SJSA1 (cell line): ENCODE measurements at regions not wholly inside any gene's neighbourhood (a gene's known extent, or its start where the extent isn't known, plus 50 kb on each side); places are given as distances from the start of the nearest gene placed in this dataset.

ENCODE experiments used
- DNase-seq, 2 experiments: peaks; one replicate each; pipeline ENCODE4 v3.0.0-alpha.2; 2015 to 2020; ENCODE audit warnings: low spot score in 2 of 2, low read depth in 1 of 2
- H3K27ac ChIP-seq: fragments of 250-450 bp; sonication (Bioruptor Pico); 2 replicates; pipeline ENCODE4 v1.5.1; 2020; ENCODE audit warnings: mild to moderate bottlenecking, moderate library complexity
- H3K27me3 ChIP-seq: fragments of 250-450 bp; sonication (Bioruptor Pico); replicated peaks from 2 replicates; pipeline ENCODE4 v1.5.1; 2020; ENCODE audit warnings: mild to moderate bottlenecking, moderate library complexity
- H3K36me3 ChIP-seq: fragments of 250-450 bp; sonication (Bioruptor Pico); 2 replicates; pipeline ENCODE4 v1.5.1; 2020; ENCODE audit warnings: mild to moderate bottlenecking
- H3K4me1 ChIP-seq: fragments of 250-450 bp; sonication (Bioruptor Pico); replicated peaks from 2 replicates; pipeline ENCODE4 v1.6.1; 2021; ENCODE audit warnings: mild to moderate bottlenecking
- H3K4me3 ChIP-seq: fragments of 250-450 bp; sonication (Bioruptor Pico); 2 replicates; pipeline ENCODE4 v1.5.1; 2020; ENCODE audit warnings: mild to moderate bottlenecking
- H3K9me3 ChIP-seq: fragments of 250-450 bp; sonication (Bioruptor Pico); replicated peaks from 2 replicates; pipeline ENCODE4 v1.5.1; 2020; ENCODE audit warnings: mild to moderate bottlenecking

DNA sequence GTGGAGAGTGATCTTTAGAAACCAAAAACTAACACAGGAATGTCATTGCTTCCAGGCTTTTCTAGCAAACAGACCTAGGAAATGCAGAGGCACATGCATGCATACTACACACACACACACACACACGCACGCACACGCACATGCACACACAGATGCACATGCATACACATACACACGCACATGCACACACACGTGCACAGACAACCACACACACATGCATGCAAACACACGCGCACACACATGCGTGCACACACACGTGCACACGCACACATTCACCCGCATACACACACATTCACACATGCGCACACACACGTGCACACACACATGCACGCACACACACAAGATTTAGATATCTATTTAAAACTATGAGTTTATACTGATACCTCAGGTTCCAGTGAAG lies 379.5 kb downstream of the ZNF516 start:
- Histone ChIP-seq H3K9me3 (no peaks in the 10 kb centered on the region), H3K27ac (no peak overlapping the region)

DNA sequence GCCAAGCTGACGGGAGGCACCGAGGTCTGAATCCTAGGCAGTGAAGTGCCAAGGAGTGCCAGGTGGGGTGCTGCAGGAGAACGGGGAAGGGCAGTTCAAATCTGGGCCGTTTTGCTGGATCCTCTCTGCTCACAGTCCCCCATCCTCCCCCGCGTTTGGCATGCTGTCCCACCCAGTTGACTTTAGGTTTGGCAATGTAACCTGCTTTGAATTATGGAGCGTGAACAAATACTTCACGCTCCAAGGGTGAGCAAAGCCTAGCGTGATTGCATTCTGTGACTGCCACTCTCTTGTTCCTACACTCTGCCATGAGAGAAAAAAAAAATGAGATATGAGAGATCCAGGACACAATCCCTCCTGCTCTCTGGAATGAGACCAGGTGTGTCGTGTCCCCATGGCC lies 381.9 kb downstream of the ZNF516 start:
- Histone ChIP-seq H3K27me3 (no peaks in the 10 kb centered on the region), H3K4me1 (no peaks in the 10 kb centered on the region), H3K9me3 (no peaks in the 10 kb centered on the region), H3K4me3 (no peak overlapping the region), H3K36me3 (no peaks in the 10 kb centered on the region), H3K27ac (no peak overlapping the region)
- DNase-seq, result no peak

More for the DNA sequence above, 379.5 kb downstream of the ZNF516 start:
- Histone ChIP-seq H3K36me3 (no peaks in the 10 kb centered on the region), H3K4me3 (no peak overlapping the region), H3K4me1 (no peaks in the 10 kb centered on the region), H3K27me3 (no peaks in the 10 kb centered on the region)
- DNase-seq, result no peak

DNA sequence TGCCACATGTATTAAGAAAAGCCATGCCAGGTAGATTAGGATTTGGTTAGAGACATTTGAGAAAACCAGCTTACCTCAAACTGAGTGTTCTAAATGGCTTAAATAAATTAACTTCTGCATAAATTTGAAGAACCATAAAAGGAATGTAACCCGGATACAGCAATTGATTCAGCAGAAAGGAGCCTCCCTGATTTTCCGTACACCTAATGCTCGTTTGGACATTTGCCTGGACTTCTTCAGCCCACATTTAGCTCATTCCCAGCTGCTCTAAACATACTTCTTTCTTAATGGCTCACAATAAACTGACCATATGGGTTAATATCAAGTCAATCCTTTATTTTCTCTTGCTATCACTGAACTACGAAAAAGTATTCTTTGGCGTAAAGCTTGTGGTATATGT lies 392.4 kb downstream of the ZNF516 start:
- no peaks in the 10 kb centered on the region for H3K36me3 ChIP-seq
- no peaks in the 10 kb centered on the region for H3K9me3 ChIP-seq
- no peak overlapping the region for H3K27ac ChIP-seq
- no peaks in the 10 kb centered on the region for H3K4me1 ChIP-seq
- no peak overlapping the region for H3K4me3 ChIP-seq
- DNase-seq, result no peak
- no peaks in the 10 kb centered on the region for H3K27me3 ChIP-seq

DNA sequence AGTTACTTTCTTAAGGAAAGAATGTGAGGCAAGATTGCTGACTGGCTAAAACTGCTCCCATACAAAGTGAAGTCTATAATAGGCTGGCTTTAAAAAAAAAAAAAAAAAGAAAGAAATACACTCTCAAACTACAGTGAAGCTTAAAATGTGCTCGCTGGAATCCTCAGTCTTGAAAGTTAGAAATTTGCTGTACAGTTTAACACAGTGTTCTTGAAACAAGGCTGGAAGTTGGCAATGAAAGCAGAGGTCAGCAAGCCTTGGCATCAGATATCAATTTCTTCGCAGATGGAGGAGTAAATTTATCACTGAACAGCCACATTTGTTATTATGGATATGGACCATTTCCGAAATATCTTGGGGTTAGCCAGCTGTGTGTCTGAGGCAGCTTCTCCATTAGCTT lies 392.9 kb downstream of the ZNF516 start:
- DNase-seq, result no peak
- no peaks in the 10 kb centered on the region for H3K9me3 ChIP-seq
- no peaks in the 10 kb centered on the region for H3K4me1 ChIP-seq

DNA sequence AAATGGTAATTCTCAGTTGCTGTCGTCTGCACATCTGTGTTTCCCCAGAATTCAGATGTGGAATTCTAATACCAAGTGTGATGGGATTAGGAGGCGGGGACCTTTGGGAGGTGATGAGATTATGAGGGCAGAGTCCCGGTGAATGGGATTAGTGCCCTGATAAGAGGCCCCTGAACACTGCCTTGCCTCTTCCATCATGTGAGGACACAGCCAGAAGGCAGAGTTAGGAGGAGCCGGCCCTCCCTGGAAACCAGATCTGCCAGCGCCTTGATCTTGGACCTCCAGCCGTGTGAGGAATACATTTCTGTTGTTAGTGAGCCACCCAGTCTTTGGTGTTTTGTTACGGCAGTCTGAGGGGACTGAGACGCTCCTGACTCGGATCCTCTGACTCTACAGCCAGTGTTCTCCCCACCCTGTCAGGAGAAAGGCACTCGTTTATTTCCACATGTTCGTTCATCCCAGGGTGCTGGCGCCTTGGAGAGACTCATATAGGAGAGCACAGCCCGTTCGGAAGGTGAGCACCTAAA lies 395.0 kb downstream of the ZNF516 start:
- DNase-seq, result no peak
- H3K4me1 ChIP-seq, result no peaks in the 10 kb centered on the region
- no peak overlapping the region for H3K27ac ChIP-seq
- no peaks in the 10 kb centered on the region for H3K27me3 ChIP-seq
- H3K36me3 ChIP-seq, result no peaks in the 10 kb centered on the region
- no peaks in the 10 kb centered on the region for H3K9me3 ChIP-seq
- H3K4me3 ChIP-seq, result no peak overlapping the region

More for the DNA sequence above, 392.9 kb downstream of the ZNF516 start:
- H3K27ac ChIP-seq, result no peak overlapping the region
- H3K4me3 ChIP-seq, result no peak overlapping the region
- H3K27me3 ChIP-seq, result no peaks in the 10 kb centered on the region
- no peaks in the 10 kb centered on the region for H3K36me3 ChIP-seq

DNA sequence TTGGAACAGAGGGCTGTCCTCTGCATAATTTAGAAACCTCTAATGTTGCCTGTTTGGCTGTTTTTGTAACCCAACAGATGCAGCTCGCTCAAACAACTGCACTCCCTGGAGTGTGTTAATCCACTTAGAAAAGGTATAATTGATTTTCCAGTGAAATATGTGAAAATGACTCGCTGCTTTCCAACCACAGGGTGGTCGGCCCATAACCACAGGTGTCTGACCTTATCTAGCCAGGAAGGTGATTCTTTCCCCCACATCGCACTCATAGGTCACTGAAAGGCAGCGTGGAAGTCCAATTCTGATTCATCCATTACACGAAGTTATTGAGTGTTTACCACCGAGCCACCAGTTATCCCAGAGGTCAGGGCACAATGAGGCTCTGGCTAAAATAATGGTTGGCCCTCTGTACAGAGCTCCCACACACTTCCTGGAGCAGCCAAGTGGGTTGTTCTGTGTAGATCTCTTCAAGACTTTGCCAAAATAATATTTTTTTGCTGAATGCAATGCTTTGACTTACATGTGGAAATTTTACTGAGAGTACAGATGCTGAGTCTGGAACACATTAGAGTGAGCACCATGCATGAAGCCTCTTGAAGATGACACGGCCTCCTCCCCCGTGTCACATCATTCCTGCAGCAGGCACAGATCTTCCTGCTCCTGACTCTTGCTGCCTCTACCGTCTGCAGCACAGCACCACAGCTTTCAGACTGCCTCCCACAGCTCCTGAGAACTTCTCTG lies 396.2 kb downstream of the ZNF516 start:
- H3K4me1 ChIP-seq, result no peaks in the 10 kb centered on the region
- DNase-seq, result no peak

DNA sequence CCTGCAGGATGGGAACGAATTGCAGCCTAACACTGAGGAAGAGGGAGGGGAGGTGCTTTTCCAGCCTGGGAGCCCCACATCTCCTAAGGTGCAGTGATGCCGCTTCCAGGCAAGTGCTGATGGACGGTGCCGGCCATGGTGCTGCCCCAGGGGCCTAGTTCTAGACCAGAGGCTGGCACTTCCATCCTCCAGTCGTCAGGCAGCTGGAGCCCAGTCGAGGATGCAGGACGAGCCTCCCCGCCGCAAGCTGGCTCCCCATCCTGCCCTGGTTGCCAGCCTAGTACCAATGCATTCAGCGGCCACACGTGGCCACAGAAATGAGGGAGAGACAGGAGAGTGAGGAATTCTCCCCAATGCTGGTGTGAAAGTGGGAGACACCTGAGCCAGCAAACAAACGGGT lies 413.5 kb downstream of the ZNF516 start:
- no peak for DNase-seq
- Histone ChIP-seq H3K27me3 (peaks cover 3% of the 10 kb centered on the region; the same call in 1 of the 2 replicates), H3K4me1 (no peaks in the 10 kb centered on the region), H3K27ac (no peak overlapping the region), H3K9me3 (no peaks in the 10 kb centered on the region), H3K36me3 (no peaks in the 10 kb centered on the region), H3K4me3 (no peak overlapping the region)

More for the DNA sequence above, 396.2 kb downstream of the ZNF516 start:
- no peaks in the 10 kb centered on the region for H3K36me3 ChIP-seq
- no peaks in the 10 kb centered on the region for H3K27me3 ChIP-seq
- H3K9me3 ChIP-seq, result no peaks in the 10 kb centered on the region
- H3K27ac ChIP-seq, result no peak overlapping the region
- H3K4me3 ChIP-seq, result no peak overlapping the region

DNA sequence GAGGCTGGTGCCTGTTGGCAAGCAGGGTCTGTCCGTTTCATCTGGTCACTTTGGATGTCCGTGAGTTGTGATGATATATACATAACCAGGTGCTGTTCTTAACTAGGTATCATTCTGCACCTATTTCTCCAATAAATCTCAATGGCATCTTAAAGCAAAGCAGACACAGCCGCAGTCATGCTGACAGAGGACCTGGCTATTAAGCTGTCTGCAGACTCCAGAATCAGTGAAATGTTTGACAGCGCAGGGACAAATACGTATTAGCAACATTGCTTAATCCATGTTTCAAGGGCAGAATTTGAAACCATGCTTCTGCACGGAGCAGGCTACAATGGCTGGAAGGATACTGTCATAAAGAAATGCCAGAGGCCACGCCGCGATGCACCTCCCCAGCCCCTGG lies 414.6 kb downstream of the ZNF516 start:
- DNase-seq, result no peak
- no peak overlapping the region for H3K4me3 ChIP-seq
- peaks cover 3% of the 10 kb centered on the region; the same call in 1 of the 2 replicates for H3K27me3 ChIP-seq
- no peak overlapping the region for H3K27ac ChIP-seq
- no peaks in the 10 kb centered on the region for H3K9me3 ChIP-seq
- no peaks in the 10 kb centered on the region for H3K4me1 ChIP-seq
- no peaks in the 10 kb centered on the region for H3K36me3 ChIP-seq

DNA sequence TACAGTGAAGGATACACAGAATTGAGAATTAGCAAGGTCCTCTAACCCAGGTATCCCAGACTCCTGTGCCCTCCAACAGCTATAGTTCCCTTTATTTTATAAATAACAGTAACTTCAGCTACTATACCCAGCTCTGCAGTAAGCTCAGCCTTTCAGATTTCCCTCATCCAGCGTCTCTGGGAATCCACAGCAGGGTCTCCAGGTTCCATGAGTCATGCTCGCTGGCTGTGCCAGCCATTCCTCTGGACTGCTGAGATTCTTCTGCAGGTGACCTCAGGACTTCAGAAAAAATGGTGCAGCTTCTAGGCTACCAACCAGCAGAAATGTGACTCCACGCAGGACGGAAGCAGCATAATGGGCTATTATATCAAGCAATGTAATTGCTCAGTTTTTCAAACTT lies 419.3 kb downstream of the ZNF516 start:
- Histone ChIP-seq H3K4me3 (no peak overlapping the region), H3K27me3 (peaks cover 3% of the 10 kb centered on the region; the same call in 1 of the 2 replicates), H3K4me1 (no peaks in the 10 kb centered on the region), H3K27ac (no peak overlapping the region), H3K9me3 (no peaks in the 10 kb centered on the region), H3K36me3 (no peaks in the 10 kb centered on the region)
- DNase-seq, result no peak

DNA sequence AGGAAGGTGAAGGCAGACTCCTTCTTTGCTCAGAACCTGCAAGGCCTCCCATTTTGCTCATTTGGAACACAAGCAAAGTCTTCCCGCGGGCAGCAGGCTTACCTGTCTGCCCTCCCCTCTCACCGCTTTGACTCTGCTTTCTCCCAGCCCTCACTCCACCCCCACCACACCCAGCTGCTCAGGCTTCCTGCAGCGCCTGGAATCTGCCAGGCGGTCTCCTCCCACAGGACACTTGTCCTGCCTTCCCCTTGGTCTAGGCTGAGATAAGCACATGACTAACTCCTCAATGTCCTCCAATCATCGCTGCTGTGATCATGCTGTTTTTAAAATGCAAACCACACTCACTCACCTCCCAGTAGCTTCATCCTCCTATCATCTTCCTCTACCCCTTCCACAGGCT lies 430.0 kb downstream of the ZNF516 start:
- H3K4me3 ChIP-seq, result no peak overlapping the region
- H3K4me1 ChIP-seq, result no peaks in the 10 kb centered on the region
- H3K27me3 ChIP-seq, result no peaks in the 10 kb centered on the region
- no peaks in the 10 kb centered on the region for H3K9me3 ChIP-seq
- DNase-seq, result no peak
- no peaks in the 10 kb centered on the region for H3K36me3 ChIP-seq
- H3K27ac ChIP-seq, result no peak overlapping the region

DNA sequence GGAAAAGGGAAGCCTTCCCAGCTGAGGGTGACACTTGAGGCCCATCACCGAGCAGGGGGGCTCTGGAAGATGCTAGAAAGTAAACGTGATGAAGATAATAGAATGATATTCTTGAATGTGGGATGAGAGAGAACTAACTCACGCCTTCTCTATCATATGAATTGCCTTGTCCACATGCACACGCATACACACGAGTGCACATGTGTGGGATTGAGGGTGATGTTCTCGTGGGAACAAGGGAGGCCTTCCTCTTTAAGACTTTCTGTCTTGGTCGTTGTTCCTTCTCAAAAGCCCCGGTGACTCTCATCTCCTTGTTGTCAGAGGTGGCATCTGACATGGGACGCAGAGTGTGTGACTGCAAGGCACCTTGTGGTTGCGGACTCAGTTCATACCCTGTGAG lies 436.9 kb downstream of the ZNF516 start:
- Histone ChIP-seq H3K9me3 (no peaks in the 10 kb centered on the region), H3K4me3 (no peak overlapping the region), H3K27ac (no peak overlapping the region), H3K27me3 (no peaks in the 10 kb centered on the region), H3K4me1 (no peaks in the 10 kb centered on the region), H3K36me3 (no peaks in the 10 kb centered on the region)
- no peak for DNase-seq

DNA sequence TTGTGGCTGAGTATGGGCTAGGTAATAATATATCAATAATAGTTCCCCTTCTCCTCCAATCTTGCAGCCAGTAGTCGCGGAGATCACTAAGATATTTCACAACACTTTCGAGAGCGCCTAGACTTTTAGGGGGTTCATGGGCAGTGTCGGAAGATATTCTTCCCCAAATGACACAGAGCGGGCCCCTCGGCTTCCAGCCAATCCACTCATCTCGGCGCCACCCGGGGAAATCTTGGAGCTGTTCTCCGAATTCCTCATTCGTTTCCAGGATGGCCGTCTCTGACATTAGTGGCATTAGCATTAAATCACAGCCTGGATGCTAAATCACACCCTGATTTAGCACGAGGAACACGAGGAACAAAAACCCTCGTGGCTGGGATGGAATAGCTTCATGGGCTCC lies 437.7 kb downstream of the ZNF516 start:
- Histone ChIP-seq H3K27ac (no peak overlapping the region), H3K4me3 (no peak overlapping the region)
- DNase-seq, result no peak

DNA sequence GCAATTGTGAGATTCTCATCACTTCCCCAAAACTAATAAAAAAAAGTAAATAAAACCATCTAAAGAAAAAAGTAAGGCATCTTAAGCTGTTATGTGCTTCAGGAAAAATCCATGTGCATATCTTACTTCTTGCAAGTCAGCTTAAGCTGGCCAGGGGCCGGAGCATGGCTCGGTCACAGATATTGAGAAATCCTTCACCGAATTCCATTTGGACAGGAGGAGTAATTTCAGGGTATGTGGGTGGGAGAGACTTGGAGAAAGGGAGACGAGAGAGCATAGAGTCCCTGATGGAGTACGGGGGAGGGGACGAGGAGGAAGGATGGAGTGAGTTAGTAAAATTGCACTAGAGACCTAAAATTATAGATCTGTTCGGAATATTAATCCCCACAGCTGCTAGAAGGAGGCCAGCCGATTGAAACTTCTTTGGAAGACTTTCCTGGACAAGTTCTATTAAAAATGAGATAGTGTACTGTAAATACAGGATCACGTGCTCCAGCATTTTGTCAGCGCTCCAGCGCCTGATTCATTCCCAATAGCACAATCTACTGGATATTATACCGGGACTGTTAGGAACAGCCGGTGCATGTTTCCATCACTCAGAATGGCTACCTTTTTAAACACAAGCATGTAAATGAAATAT lies 438.5 kb downstream of the ZNF516 start:
- no peaks in the 10 kb centered on the region for H3K4me1 ChIP-seq
- no peak overlapping the region for H3K4me3 ChIP-seq
- no peak overlapping the region for H3K27ac ChIP-seq
- H3K36me3 ChIP-seq, result no peaks in the 10 kb centered on the region
- no peaks in the 10 kb centered on the region for H3K9me3 ChIP-seq
- no peaks in the 10 kb centered on the region for H3K27me3 ChIP-seq
- no peak for DNase-seq

More for the DNA sequence above, 437.7 kb downstream of the ZNF516 start:
- Histone ChIP-seq H3K4me1 (no peaks in the 10 kb centered on the region), H3K9me3 (no peaks in the 10 kb centered on the region), H3K36me3 (no peaks in the 10 kb centered on the region), H3K27me3 (no peaks in the 10 kb centered on the region)

DNA sequence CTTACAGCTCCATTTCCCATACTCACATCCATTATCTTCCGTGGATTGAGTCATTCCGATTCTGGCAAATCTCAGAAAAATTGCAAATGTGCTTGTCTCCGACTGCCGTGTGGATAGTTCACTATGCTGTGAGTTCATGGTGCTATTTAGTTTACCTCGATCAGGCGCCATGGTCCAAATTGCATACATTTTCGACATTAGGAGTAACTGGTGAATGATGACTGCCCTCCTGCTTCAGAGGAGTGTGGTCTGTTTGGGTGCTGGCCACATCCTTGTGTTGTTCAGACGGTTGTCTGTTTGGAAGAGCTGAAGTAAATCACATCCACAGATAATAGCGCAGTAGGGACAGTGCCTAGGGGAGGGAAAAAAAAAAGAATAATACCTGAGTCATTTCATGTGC lies 439.5 kb downstream of the ZNF516 start:
- no peaks in the 10 kb centered on the region for H3K27me3 ChIP-seq
- no peak overlapping the region for H3K27ac ChIP-seq
- H3K4me3 ChIP-seq, result no peak overlapping the region
- no peak for DNase-seq
- H3K4me1 ChIP-seq, result no peaks in the 10 kb centered on the region
- no peaks in the 10 kb centered on the region for H3K36me3 ChIP-seq
- H3K9me3 ChIP-seq, result no peaks in the 10 kb centered on the region
